ENCODE measurements at regions not wholly inside any gene's neighbourhood (a gene's known extent, or its start where the extent isn't known, plus 50 kb on each side); places are given as distances from the start of the nearest gene placed in this dataset.

GRCh38 chr7:25753837-25754236 is 398.2 kb upstream of the NFE2L3 start:
- TF ChIP-seq EZH2 (IDR thresholded peaks at IDR 0.05; ENCODE audit: borderline replicate concordance, low read depth, low read length, poor library complexity, severe bottlenecking), result no peak
- TF ChIP-seq, protein P1, sequence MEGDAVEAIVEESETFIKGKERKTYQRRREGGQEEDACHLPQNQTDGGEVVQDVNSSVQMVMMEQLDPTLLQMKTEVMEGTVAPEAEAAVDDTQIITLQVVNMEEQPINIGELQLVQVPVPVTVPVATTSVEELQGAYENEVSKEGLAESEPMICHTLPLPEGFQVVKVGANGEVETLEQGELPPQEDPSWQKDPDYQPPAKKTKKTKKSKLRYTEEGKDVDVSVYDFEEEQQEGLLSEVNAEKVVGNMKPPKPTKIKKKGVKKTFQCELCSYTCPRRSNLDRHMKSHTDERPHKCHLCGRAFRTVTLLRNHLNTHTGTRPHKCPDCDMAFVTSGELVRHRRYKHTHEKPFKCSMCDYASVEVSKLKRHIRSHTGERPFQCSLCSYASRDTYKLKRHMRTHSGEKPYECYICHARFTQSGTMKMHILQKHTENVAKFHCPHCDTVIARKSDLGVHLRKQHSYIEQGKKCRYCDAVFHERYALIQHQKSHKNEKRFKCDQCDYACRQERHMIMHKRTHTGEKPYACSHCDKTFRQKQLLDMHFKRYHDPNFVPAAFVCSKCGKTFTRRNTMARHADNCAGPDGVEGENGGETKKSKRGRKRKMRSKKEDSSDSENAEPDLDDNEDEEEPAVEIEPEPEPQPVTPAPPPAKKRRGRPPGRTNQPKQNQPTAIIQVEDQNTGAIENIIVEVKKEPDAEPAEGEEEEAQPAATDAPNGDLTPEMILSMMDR (conservative IDR thresholded peaks at IDR 0.05; ENCODE audit: low read depth, low read length), result no peak
